Amniotic stem cell (primary cell): ENCODE measurements at regions not wholly inside any gene's neighbourhood (a gene's known extent, or its start where the extent isn't known, plus 50 kb on each side); places are given as distances from the start of the nearest gene placed in this dataset.

Experiments used
- DNase-seq: peaks from one replicate; lab custom pipeline; 2025; lab: John Stamatoyannopoulos, UW

GRCh38 chr19:30217461-30217860 lies 154.7 kb upstream of the ZNF536 start:
- DNase-seq = no peak

GRCh38 chr19:30219702-30220101 lies 152.5 kb upstream of the ZNF536 start:
- DNase-seq = no peak

GRCh38 chr19:30221176-30221575 lies 151.0 kb upstream of the ZNF536 start:
- no peak for DNase-seq

- no peak for DNase-seq
These were observed 149.7 kb upstream of the ZNF536 start for GRCh38 chr19:30222428-30222873.

- no peak for DNase-seq
These were observed 149.0 kb upstream of the ZNF536 start for GRCh38 chr19:30222992-30223865.

GRCh38 chr19:30223866-30224688 lies 148.1 kb upstream of the ZNF536 start:
- no peak for DNase-seq

GRCh38 chr19:30224689-30225606 lies 147.2 kb upstream of the ZNF536 start:
- no peak for DNase-seq

- no peak for DNase-seq
These were observed 146.3 kb upstream of the ZNF536 start for GRCh38 chr19:30225676-30226463.

GRCh38 chr19:30226464-30227011 lies 145.6 kb upstream of the ZNF536 start:
- DNase-seq = no peak

GRCh38 chr19:30227012-30227621 lies 145.1 kb upstream of the ZNF536 start:
- no peak for DNase-seq

GRCh38 chr19:30227661-30228112 lies 144.5 kb upstream of the ZNF536 start:
- peak; percentile 47 for DNase-seq

GRCh38 chr19:30228113-30228834 lies 143.9 kb upstream of the ZNF536 start:
- no peak for DNase-seq

- DNase-seq = no peak
These were observed 143.2 kb upstream of the ZNF536 start for GRCh38 chr19:30228835-30229524.

- DNase-seq = no peak
These were observed 142.5 kb upstream of the ZNF536 start for GRCh38 chr19:30229525-30230174.

- DNase-seq = no peak
These were observed 140.5 kb upstream of the ZNF536 start for GRCh38 chr19:30231408-30232318.

GRCh38 chr19:30233375-30233774 lies 138.8 kb upstream of the ZNF536 start:
- DNase-seq = no peak

GRCh38 chr19:30235946-30236345 lies 136.2 kb upstream of the ZNF536 start:
- DNase-seq = no peak
